Lung microvascular endothelial cell (primary cell): ENCODE measurements at regions not wholly inside any gene's neighbourhood (a gene's known extent, or its start where the extent isn't known, plus 50 kb on each side); places are given as distances from the start of the nearest gene placed in this dataset.

Source experiments
- DNase-seq, 2 donors: peaks; one replicate each; pipeline versions ENCODE4 v3.0.0 to v3.0.0-alpha.2; 2010; ENCODE audit warnings: low read depth in 2 of 2

GRCh38 chr18:60145776-60146175 is 226.8 kb downstream of the MC4R start:
- DNase-seq = no peak

GRCh38 chr18:60134806-60135205 is 235.0 kb downstream of the PMAIP1 start:
- DNase-seq = no peak

- DNase-seq = no peak
Observed at GRCh38 chr18:60130284-60130683, 230.5 kb downstream of the PMAIP1 start.

GRCh38 chr18:60123031-60123430 is 223.2 kb downstream of the PMAIP1 start:
- DNase-seq = no peak

GRCh38 chr18:60122339-60122738 is 222.5 kb downstream of the PMAIP1 start:
- no peak for DNase-seq

- no peak for DNase-seq
Observed at GRCh38 chr18:60120231-60120750, 220.5 kb downstream of the PMAIP1 start.

GRCh38 chr18:60117321-60117720 is 217.5 kb downstream of the PMAIP1 start:
- DNase-seq = no peak

GRCh38 chr18:60113396-60113795 is 213.6 kb downstream of the PMAIP1 start:
- no peak for DNase-seq

GRCh38 chr18:60112369-60112768 is 212.6 kb downstream of the PMAIP1 start:
- DNase-seq = no peak

GRCh38 chr18:60111525-60111924 is 211.7 kb downstream of the PMAIP1 start:
- DNase-seq = no peak

GRCh38 chr18:60110836-60111235 is 211.0 kb downstream of the PMAIP1 start:
- DNase-seq = no peak

- DNase-seq = no peak
Observed at GRCh38 chr18:60100778-60101177, 201.0 kb downstream of the PMAIP1 start.

GRCh38 chr18:60099709-60100108 is 199.9 kb downstream of the PMAIP1 start:
- no peak for DNase-seq

- DNase-seq = no peak
Observed at GRCh38 chr18:60096428-60096827, 196.6 kb downstream of the PMAIP1 start.

- no peak for DNase-seq
Observed at GRCh38 chr18:60092073-60092472, 192.3 kb downstream of the PMAIP1 start.

- no peak for DNase-seq
Observed at GRCh38 chr18:60090170-60090569, 190.4 kb downstream of the PMAIP1 start.

GRCh38 chr18:60082790-60083189 is 183.0 kb downstream of the PMAIP1 start:
- DNase-seq = no peak

GRCh38 chr18:60082282-60082681 is 182.5 kb downstream of the PMAIP1 start:
- no peak for DNase-seq

- DNase-seq = no peak
Observed at GRCh38 chr18:60075477-60075876, 175.7 kb downstream of the PMAIP1 start.

- no peak for DNase-seq
Observed at GRCh38 chr18:60070631-60071030, 170.8 kb downstream of the PMAIP1 start.

GRCh38 chr18:60069145-60069544 is 169.3 kb downstream of the PMAIP1 start:
- DNase-seq = no peak

- DNase-seq = no peak
Observed at GRCh38 chr18:60067426-60068210, 167.8 kb downstream of the PMAIP1 start.

GRCh38 chr18:60066219-60066975 is 166.6 kb downstream of the PMAIP1 start:
- DNase-seq = no peak
